Neural cell (in vitro differentiated cells): ENCODE measurements at regions not wholly inside any gene's neighbourhood (a gene's known extent, or its start where the extent isn't known, plus 50 kb on each side); places are given as distances from the start of the nearest gene placed in this dataset.

Source experiments
- H2AFZ ChIP-seq: fragments of 200-600, 300-800 bp; sonication (generic), shearing (Covaris generic); 2 replicates; pipeline ENCODE4 v1.6.0; 2014; ENCODE audit warnings: low read depth, mild to moderate bottlenecking, antibody characterized with exemption, low read length, moderate library complexity
- H3F3A ChIP-seq: fragments of 200-600 bp; shearing (Covaris generic); 2 replicates; pipeline ENCODE4 v1.6.1; 2016; ENCODE audit warnings: mild to moderate bottlenecking, moderate library complexity, mixed read lengths, antibody characterized with exemption, low read length; ENCODE audit not compliant: insufficient read depth, poor library complexity, severe bottlenecking
- H3K27ac ChIP-seq: fragments of 200-600, 300-800 bp; sonication (generic), shearing (Covaris generic); 2 replicates; pipeline ENCODE4 v1.5.1; 2014; ENCODE audit warnings: mild to moderate bottlenecking, low read length, moderate library complexity
- H3K27me3 ChIP-seq: fragments of 300-800, 200-600 bp; sonication (generic), shearing (Covaris generic); 2 replicates; pipeline ENCODE4 v1.6.0; 2014; ENCODE audit warnings: mild to moderate bottlenecking, low read depth, low read length, moderate library complexity; ENCODE audit not compliant: insufficient read depth
- H3K36me3 ChIP-seq: fragments of 300-800, 200-600 bp; sonication (generic), shearing (Covaris generic); 2 replicates; pipeline ENCODE4 v1.5.1; 2014; ENCODE audit warnings: mild to moderate bottlenecking, antibody characterized with exemption, low read length, moderate library complexity; ENCODE audit not compliant: insufficient read depth
- H3K4me2 ChIP-seq: fragments of 300-800, 200-600 bp; sonication (generic), shearing (Covaris generic); 2 replicates; pipeline ENCODE4 v1.6.0; 2014; ENCODE audit warnings: mild to moderate bottlenecking, low read length
- H3K4me3 ChIP-seq: fragments of 300-800, 200-600 bp; sonication (generic), shearing (Covaris generic); 2 replicates; pipeline ENCODE4 v1.5.1; 2014; ENCODE audit warnings: mild to moderate bottlenecking, low read length, moderate library complexity
- H3K79me2 ChIP-seq: fragments of 200-600 bp; shearing (Covaris generic); replicated peaks from 2 replicates; pipeline ENCODE4 v1.6.0; 2014; ENCODE audit warnings: mild to moderate bottlenecking, low read length, moderate library complexity; ENCODE audit not compliant: insufficient read depth
- H3K9ac ChIP-seq: fragments of 300-800, 200-600 bp; sonication (generic), shearing (Covaris generic); 2 replicates; pipeline ENCODE4 v1.6.1; 2016; ENCODE audit warnings: mild to moderate bottlenecking, low read length, mixed read lengths
- H3K9me2 ChIP-seq: fragments of 200-600 bp; shearing (Covaris generic); 2 replicates; pipeline ENCODE4 v1.6.1; 2016; ENCODE audit warnings: mild to moderate bottlenecking, low read length, mixed read lengths; ENCODE audit not compliant: insufficient read depth
- H3K9me3 ChIP-seq: fragments of 200-600, 300-800 bp; sonication (generic), shearing (Covaris generic); 2 replicates; pipeline ENCODE4 v1.6.1; 2016; ENCODE audit warnings: mild to moderate bottlenecking, mixed run types, low read length, moderate library complexity, mixed read lengths
- H4K20me1 ChIP-seq: fragments of 200-600 bp; shearing (Covaris generic); 2 replicates; pipeline ENCODE4 v1.6.1; 2016; ENCODE audit warnings: mild to moderate bottlenecking, mixed run types; ENCODE audit not compliant: insufficient read depth
- EP300 ChIP-seq: fragments of 450-650 bp; conservative IDR thresholded peaks from 2 replicates; pipeline ENCODE4 v1.6.1; 2014; ENCODE audit warnings: antibody characterized with exemption, mild to moderate bottlenecking, moderate library complexity; ENCODE audit not compliant: poor library complexity, severe bottlenecking
- EZH2 ChIP-seq: fragments of 200-600, 300-800 bp; shearing (Covaris generic), sonication (generic); IDR thresholded peaks from 2 replicates; pipeline ENCODE4 v1.6.1; 2014; ENCODE audit warnings: antibody characterized with exemption, low read length, borderline replicate concordance, mild to moderate bottlenecking; ENCODE audit not compliant: insufficient read depth, poor library complexity, severe bottlenecking
- MXI1 ChIP-seq: fragments of 450-650 bp; conservative IDR thresholded peaks from 2 replicates; pipeline ENCODE4 v1.6.1; 2014; ENCODE audit warnings: antibody characterized with exemption, mild to moderate bottlenecking; ENCODE audit not compliant: poor library complexity, severe bottlenecking
- POLR2AphosphoS5 ChIP-seq: IDR thresholded peaks from 2 replicates; pipeline ENCODE4 v1.6.1; 2012
- RAD21 ChIP-seq: fragments of 450-650 bp; conservative IDR thresholded peaks from 2 replicates; pipeline ENCODE4 v1.6.1; 2014; ENCODE audit warnings: antibody characterized with exemption, mild to moderate bottlenecking, moderate library complexity
- SMC3 ChIP-seq: fragments of 450-650 bp; conservative IDR thresholded peaks from 2 replicates; pipeline ENCODE4 v1.6.1; 2014; ENCODE audit warnings: antibody characterized with exemption, mild to moderate bottlenecking, moderate library complexity; ENCODE audit not compliant: poor library complexity
- TAF1 ChIP-seq: IDR thresholded peaks from 2 replicates; pipeline ENCODE4 v1.6.1; 2012; ENCODE audit warnings: low read depth
- TF ChIP-seq, protein P1 (sequence below): IDR thresholded peaks from 2 replicates; pipeline ENCODE4 v1.6.1; 2012; ENCODE audit warnings: borderline replicate concordance
- TF ChIP-seq, protein P2 (sequence below): fragments of 450-650 bp; IDR thresholded peaks from 2 replicates; pipeline ENCODE4 v1.5.1; 2014; ENCODE audit warnings: antibody characterized with exemption, mild to moderate bottlenecking, moderate library complexity; ENCODE audit not compliant: poor library complexity, severe bottlenecking

DNA sequence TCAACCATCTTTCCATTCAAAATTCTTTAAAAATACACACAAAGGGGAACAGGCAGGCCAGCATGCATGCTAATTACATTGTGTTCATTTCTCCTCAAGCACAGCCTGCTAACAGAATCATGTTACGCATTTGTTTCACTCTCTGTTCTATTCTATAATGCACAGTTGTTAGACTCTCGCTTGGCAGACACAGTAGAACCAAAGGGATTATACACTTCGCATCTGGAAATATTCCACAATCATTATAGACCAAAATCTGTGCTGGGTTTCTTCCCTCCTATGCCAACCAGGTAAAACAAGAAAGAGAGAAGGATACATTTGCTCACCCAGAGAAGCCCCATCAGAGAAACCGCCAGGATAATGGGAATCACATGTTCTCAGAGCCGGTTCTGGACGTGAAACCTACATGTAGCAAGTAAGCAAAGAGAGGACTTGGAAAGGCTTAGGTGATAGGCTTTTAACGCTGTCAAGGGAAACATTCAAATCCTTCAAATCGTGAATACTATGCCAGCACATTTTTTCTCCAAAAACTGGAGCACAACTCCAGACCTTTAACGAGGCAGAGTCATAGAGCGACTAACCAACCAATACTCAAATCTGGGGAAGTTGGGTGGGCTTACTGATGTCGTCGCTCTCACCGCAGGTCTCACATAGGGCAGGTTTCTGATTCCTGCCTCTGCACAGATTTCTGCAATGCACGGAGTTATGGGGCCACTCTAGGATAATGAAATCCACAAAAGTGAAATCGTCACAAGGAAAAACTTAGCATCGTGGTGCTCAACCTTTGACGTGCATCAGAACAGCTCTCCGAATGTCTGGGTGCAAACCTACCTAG lies 380.5 kb upstream of the AUTS2 start:
- no peak overlapping the region for H3K9ac ChIP-seq
- H3K9me2 ChIP-seq: no peaks in the 10 kb centered on the region
- no peaks in the 10 kb centered on the region for H4K20me1 ChIP-seq
- no peaks in the 10 kb centered on the region for H3F3A ChIP-seq
- H3K36me3 ChIP-seq: no peaks in the 10 kb centered on the region
- H3K27me3 ChIP-seq: no peaks in the 10 kb centered on the region
- H3K4me3 ChIP-seq: no peak overlapping the region
- no peaks in the 10 kb centered on the region for H3K9me3 ChIP-seq
- H3K4me2 ChIP-seq: no peak overlapping the region
- H3K79me2 ChIP-seq: no peaks in the 10 kb centered on the region
- H3K27ac ChIP-seq: no peak overlapping the region
- no peak for TF ChIP-seq EP300
- TF ChIP-seq, protein P1, sequence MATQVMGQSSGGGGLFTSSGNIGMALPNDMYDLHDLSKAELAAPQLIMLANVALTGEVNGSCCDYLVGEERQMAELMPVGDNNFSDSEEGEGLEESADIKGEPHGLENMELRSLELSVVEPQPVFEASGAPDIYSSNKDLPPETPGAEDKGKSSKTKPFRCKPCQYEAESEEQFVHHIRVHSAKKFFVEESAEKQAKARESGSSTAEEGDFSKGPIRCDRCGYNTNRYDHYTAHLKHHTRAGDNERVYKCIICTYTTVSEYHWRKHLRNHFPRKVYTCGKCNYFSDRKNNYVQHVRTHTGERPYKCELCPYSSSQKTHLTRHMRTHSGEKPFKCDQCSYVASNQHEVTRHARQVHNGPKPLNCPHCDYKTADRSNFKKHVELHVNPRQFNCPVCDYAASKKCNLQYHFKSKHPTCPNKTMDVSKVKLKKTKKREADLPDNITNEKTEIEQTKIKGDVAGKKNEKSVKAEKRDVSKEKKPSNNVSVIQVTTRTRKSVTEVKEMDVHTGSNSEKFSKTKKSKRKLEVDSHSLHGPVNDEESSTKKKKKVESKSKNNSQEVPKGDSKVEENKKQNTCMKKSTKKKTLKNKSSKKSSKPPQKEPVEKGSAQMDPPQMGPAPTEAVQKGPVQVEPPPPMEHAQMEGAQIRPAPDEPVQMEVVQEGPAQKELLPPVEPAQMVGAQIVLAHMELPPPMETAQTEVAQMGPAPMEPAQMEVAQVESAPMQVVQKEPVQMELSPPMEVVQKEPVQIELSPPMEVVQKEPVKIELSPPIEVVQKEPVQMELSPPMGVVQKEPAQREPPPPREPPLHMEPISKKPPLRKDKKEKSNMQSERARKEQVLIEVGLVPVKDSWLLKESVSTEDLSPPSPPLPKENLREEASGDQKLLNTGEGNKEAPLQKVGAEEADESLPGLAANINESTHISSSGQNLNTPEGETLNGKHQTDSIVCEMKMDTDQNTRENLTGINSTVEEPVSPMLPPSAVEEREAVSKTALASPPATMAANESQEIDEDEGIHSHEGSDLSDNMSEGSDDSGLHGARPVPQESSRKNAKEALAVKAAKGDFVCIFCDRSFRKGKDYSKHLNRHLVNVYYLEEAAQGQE: no peak
- TF ChIP-seq, protein P2, sequence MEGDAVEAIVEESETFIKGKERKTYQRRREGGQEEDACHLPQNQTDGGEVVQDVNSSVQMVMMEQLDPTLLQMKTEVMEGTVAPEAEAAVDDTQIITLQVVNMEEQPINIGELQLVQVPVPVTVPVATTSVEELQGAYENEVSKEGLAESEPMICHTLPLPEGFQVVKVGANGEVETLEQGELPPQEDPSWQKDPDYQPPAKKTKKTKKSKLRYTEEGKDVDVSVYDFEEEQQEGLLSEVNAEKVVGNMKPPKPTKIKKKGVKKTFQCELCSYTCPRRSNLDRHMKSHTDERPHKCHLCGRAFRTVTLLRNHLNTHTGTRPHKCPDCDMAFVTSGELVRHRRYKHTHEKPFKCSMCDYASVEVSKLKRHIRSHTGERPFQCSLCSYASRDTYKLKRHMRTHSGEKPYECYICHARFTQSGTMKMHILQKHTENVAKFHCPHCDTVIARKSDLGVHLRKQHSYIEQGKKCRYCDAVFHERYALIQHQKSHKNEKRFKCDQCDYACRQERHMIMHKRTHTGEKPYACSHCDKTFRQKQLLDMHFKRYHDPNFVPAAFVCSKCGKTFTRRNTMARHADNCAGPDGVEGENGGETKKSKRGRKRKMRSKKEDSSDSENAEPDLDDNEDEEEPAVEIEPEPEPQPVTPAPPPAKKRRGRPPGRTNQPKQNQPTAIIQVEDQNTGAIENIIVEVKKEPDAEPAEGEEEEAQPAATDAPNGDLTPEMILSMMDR: no peak
- no peak for TF ChIP-seq SMC3
- TF ChIP-seq POLR2AphosphoS5: no peak
- no peak overlapping the region for H2AFZ ChIP-seq

DNA sequence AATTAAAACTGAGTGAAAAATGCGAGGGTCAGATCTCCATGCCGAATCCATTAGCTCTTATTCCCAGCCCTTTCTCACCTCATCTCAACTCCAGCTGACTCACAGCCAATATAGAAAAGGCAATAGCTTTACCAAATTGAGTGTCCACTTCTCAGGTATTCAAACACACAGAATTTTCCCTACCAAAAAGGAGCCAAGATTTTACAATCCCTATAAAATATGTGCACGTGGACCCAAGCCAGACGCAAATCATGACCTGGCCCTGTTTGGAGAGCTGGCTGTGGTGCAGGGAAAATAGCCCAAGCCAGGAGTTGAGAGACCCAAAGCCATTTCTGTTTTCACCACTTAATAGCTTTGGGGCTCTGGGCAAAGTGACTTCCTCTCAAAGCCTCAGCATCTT lies 379.7 kb upstream of the AUTS2 start:
- no peaks in the 10 kb centered on the region for H3F3A ChIP-seq
- no peak overlapping the region for H3K9ac ChIP-seq
- H3K9me3 ChIP-seq: no peaks in the 10 kb centered on the region
- no peaks in the 10 kb centered on the region for H3K79me2 ChIP-seq
- no peaks in the 10 kb centered on the region for H3K9me2 ChIP-seq
- no peak overlapping the region for H2AFZ ChIP-seq
- H3K4me2 ChIP-seq: no peak overlapping the region
- no peak overlapping the region for H3K4me3 ChIP-seq
- no peaks in the 10 kb centered on the region for H3K27me3 ChIP-seq
- TF ChIP-seq TAF1 (no peak), EP300 (no peak), EZH2 (no peak), RAD21 (no peak), SMC3 (no peak), POLR2AphosphoS5 (no peak), MXI1 (no peak)
- TF ChIP-seq, protein P2: no peak
- TF ChIP-seq, protein P1: no peak
- no peaks in the 10 kb centered on the region for H3K36me3 ChIP-seq
- no peak overlapping the region for H3K27ac ChIP-seq
- H4K20me1 ChIP-seq: no peaks in the 10 kb centered on the region
